Stomach (tissue), 4 donors: ENCODE measurements at regions not wholly inside any gene's neighbourhood (a gene's known extent, or its start where the extent isn't known, plus 50 kb on each side); places are given as distances from the start of the nearest gene placed in this dataset.

Source experiments
- CTCF ChIP-seq, 7 experiments: fragments of 450-650 bp in 4 of 7; fragments of 200-600 bp in 3 of 7; sonication (generic) in 3 of 7; IDR thresholded peaks; one replicate each; pipeline ENCODE4 v1.5.1; 2016 to 2019; ENCODE audit warnings: antibody characterized with exemption in 7 of 7, control low read depth in 2 of 7, mild to moderate bottlenecking in 1 of 7
- EP300 ChIP-seq: sonication (generic); formaldehyde crosslinking; IDR thresholded peaks from one replicate; pipeline ENCODE4 v1.6.1; 2017; ENCODE audit warnings: antibody characterized with exemption
- POLR2A ChIP-seq, 4 donors: fragments of 450-650 bp; IDR thresholded peaks; one replicate each; pipeline ENCODE4 v1.6.1; 2016; ENCODE audit warnings: antibody characterized with exemption in 4 of 4, control low read depth in 2 of 4, mild to moderate bottlenecking in 1 of 4, moderate library complexity in 1 of 4
- POLR2AphosphoS5 ChIP-seq, 3 donors: sonication (generic); formaldehyde crosslinking; IDR thresholded peaks; one replicate each; pipeline ENCODE4 v1.6.1; 2016; ENCODE audit warnings: antibody characterized with exemption in 3 of 3

- no peak for TF ChIP-seq CTCF (IDR thresholded peaks at IDR 0.05)
- no peak for TF ChIP-seq POLR2AphosphoS5 (IDR thresholded peaks at IDR 0.05)
- TF ChIP-seq POLR2A (IDR thresholded peaks at IDR 0.05) = no peak
- TF ChIP-seq EP300 = no peak
Measured at GRCh38 chr17:416293-417206, 63.9 kb upstream of the RPH3AL start.
